ENCODE measurements at regions not wholly inside any gene's neighbourhood (a gene's known extent, or its start where the extent isn't known, plus 50 kb on each side); places are given as distances from the start of the nearest gene placed in this dataset.
"Not testable (repeated sequence)": the region's sequence is repeated elsewhere in the genome, so short reads cannot be mapped to it uniquely, and the experiment has no call there.

DNA sequence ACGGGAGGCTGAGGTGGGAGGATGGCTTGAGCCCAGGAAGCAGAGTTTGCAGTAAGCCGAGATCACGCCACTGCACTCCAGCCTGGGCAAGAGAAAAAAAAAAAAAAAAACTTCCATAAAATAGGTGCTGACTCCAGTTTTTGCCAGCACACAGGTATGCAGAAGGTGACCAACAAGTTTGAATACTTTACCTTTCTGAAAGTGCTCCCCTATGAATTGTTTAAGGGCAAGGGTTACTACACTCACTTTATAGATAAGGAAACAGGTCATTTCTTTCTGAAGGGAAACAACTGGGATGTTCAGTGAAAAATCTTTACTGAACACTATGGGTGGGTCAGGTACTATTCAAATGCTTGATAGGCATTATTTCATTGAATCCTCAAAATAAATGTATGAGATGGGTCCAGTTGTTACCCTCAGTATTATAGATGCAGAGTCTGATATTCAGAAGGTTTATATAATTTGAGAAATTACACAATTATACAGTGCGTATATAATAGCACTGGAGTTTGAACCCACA is 538.5 kb downstream of the INSC start:
- no peak for DNase-seq (ENCODE audit: low read depth, low spot score)

GRCh38 chr11:15654451-15654850 is 539.7 kb downstream of the INSC start:
- no peak for DNase-seq (ENCODE audit: low read depth, low spot score)

- DNase-seq (ENCODE audit: low read depth, low spot score) = no peak
Observed at GRCh38 chr11:15655552-15655951, 540.8 kb downstream of the INSC start.

DNA sequence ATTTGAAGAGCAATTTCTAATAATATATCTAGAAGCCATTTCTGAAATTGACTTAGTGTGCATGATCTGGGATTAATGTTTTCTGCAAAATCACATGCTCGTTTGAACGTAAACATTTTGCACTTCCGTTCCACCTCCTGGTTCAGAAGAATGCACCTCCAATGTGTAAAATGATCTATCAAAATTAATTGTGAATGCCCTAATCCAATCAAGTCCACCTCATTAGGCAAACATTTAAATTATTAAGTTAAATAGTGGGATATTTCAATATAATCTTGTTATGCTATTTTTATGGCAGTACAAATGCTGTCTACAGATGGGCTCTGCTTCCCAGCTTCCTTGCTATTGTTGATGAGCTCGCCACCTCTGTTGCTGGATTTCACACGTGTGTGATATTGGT is 542.5 kb downstream of the INSC start:
- no peak for DNase-seq (ENCODE audit: low read depth, low spot score)

DNA sequence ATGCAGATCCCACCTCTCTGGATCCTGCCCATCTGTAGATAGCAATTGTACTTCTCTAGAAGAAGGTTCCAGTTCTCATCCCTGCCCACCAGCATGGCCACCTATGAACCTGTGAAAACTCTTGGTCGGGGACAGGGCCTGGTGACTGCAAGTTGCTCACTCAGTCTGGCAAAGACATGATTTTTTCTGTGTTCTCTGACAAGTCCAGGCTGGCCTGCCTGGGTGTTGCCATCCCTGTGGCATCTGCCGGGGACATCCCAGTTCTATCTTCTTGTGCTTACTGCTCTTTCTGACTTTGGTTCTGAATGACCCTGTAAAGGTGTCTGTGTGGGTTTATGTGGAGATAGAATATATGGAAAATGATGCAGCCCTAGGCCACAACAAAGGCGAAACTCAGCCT is 545.8 kb downstream of the INSC start:
- DNase-seq (ENCODE audit: low read depth, low spot score) = no peak

DNA sequence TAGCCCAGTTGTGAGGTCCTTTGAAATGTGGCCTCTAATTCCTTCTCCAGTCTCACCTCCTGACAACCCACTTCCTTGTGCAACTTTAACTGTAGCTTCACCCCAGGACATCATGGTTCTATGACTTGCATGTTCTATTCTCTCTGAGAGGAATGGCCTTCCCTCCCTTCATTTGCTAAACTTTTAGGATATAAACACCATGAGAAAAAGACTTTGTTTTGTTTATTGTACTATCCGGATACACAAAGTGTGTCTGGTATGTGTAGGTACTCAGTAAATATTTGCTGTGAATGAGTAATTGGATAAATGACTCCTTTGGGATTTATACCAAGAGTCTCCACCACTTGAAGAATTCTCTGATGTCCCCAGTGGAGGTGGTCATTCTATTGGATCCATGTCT is 547.6 kb downstream of the INSC start:
- no peak for DNase-seq (ENCODE audit: low read depth, low spot score)

- DNase-seq (ENCODE audit: low read depth, low spot score) = peak; percentile 63
Observed at GRCh38 chr11:15663777-15664218, 549.1 kb downstream of the INSC start.

DNA sequence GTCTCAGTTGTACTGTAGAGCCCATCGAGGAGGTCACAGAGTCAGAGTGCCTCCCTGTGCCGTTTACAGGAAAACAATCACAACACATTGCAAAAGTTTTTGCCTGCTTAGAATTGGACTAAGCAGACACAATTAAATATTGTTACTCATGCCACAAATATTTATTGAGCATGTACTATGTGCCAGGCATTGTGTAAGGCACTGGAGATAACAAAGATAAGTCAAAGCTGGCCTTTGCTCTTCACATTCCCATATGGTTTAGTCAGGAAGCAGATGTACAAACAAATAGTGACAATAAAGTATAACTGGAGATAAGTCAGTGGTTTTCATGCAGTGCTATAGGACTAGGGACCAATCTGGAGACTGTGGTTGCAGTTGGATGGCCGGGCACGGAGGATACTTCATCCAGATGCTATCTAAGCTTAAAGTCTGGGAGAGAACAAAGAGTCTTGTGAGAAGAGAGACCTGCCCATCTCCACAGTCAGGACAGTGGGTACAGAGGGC is 550.7 kb downstream of the INSC start:
- DNase-seq (ENCODE audit: low read depth, low spot score) = no peak

GRCh38 chr11:15667127-15667725 is 552.5 kb downstream of the INSC start:
- DNase-seq (ENCODE audit: low read depth, low spot score) = no peak

GRCh38 chr11:15668718-15669117 is 554.0 kb downstream of the INSC start:
- DNase-seq (ENCODE audit: low read depth, low spot score) = no peak

GRCh38 chr11:15670520-15671070 is 555.9 kb downstream of the INSC start:
- no peak for DNase-seq (ENCODE audit: low read depth, low spot score)

DNA sequence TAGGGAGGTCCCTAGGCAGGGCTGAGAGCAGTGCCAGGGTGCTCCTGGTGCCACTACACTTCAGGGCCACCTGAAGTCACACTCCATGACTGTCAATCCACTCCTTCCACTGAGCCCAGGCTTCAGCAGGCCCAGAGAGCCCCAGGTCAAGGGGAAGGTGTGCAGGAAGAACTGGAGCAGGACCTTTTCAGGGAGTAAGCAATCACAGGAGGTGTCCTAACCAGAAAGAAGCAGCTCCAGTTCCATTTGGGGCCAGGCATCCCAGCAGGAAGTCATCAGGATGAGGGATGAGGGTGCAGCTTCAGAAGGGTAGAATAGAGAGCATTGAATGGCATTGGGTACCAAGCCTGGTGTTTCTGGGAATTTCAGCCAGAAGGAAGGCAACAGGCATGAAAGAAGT is 556.5 kb downstream of the INSC start:
- DNase-seq (ENCODE audit: low read depth, low spot score) = no peak

- no peak for DNase-seq (ENCODE audit: low read depth, low spot score)
Observed at GRCh38 chr11:15672825-15673224, 558.1 kb downstream of the INSC start.

DNA sequence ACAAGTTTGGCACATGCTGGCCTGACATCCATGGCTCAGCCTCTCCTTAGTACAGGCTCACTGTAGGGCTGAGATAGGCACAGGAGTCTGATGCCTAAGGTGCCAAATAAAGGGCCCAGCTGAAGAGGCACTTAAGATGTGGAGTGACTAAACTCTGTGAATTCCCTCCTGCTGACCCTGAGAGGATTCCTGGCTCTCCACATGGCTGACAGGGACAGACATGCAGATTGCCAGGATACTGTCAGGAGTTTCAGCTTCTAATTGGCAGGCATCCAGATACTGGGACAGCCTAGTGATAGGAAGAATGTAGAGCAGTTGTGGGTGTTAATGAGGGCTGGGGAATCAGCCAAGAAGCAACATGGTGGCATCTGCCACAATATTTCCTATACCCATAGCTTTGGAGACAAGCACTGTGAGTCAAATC is 558.7 kb downstream of the INSC start:
- DNase-seq (ENCODE audit: low read depth, low spot score) = no peak

- DNase-seq (ENCODE audit: low read depth, low spot score) = no peak
Observed at GRCh38 chr11:15674756-15675155, 560.0 kb downstream of the INSC start.

DNA sequence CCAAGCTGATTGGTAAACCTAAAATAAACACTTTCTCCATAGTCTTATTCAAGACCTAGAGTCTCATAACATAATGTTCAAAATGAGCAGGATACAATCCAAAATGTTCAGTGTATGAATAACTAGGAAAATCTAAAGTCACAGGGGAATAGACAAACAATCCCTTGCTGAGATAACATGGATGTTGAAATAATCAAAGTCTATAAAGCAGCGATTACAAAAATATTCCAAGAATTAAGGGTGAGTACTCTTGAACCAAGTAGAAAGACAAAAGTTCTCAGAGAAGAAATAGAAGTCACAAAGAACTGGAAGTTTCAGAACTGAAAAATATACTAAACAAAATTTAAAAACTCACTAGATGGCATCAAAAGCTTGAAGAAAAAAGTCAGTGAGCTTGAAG is 561.0 kb downstream of the INSC start:
- no peak for DNase-seq (ENCODE audit: low read depth, low spot score)

DNA sequence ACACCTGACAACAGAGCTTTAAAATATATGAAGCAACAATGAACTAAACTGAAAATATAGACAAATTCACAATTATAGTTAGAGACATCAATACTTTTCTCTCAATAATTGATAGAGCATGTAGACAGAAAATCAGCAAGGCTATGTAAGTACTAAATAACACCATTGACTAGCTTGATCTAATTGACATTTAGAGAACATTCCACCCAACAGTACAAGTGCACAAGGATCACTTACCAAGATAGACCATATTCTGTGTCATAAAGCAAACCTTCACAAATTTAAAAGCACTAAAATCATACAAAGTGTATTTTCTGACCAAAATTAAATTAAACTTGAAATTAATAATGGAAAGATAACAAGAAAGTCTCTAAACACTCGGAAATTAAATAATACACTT is 562.5 kb downstream of the INSC start:
- DNase-seq (ENCODE audit: low read depth, low spot score) = no peak

DNA sequence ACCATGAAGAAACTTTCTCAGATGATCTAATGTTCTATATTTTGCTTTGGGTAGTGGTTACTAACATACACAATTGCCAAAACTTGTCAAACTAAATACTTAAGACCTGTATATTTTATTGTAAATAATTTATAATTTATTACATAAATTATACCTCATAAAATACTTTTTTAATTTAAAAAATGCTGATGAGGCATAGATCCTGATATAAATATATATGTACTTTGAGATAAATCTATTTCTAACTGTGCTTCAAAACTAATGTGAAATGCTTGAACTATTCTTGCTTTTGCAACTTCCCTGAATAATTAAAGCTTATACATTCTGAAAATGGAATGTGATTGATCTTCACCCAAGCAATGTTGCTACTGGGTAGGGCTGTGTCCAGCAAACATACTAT is 568.8 kb downstream of the INSC start:
- no peak for DNase-seq (ENCODE audit: low read depth, low spot score)

GRCh38 chr11:15685306-15685705 is 570.6 kb downstream of the INSC start:
- DNase-seq (ENCODE audit: low read depth, low spot score) = no peak

DNA sequence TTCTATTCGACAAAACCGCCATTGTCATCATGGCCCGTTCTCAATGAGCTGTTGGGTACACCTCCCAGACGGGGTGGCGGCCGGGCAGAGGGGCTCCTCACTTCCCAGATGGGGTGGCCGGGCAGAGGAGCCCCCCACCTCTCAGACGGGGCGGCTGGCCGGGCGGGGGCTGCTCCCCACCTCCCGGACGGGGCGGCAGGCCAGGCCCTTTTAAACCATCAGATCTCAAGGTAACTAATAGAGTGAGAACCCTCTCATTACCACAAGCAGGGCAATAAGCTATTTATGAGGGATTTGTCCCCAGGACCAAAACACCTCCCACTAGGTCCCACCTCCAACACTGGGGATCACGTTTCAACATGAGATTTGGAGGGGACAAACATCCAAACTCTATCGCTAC is 571.5 kb downstream of the INSC start:
- not testable (repeated sequence) for DNase-seq (ENCODE audit: low read depth, low spot score)

GRCh38 chr11:15687342-15687741 is 572.6 kb downstream of the INSC start:
- DNase-seq (ENCODE audit: low read depth, low spot score) = no peak

- DNase-seq (ENCODE audit: low read depth, low spot score) = no peak
Observed at GRCh38 chr11:15688351-15688792, 573.6 kb downstream of the INSC start.

- DNase-seq (ENCODE audit: low read depth, low spot score) = no peak
Observed at GRCh38 chr11:15690320-15690719, 575.6 kb downstream of the INSC start.
